H1 (cell line): ENCODE measurements at regions not wholly inside any gene's neighbourhood (a gene's known extent, or its start where the extent isn't known, plus 50 kb on each side); places are given as distances from the start of the nearest gene placed in this dataset.

Source experiments
- BACH1 ChIP-seq: IDR thresholded peaks from 2 replicates; pipeline ENCODE4 v1.6.1; 2012; ENCODE audit warnings: low read length, improper control_type of control experiment
- JUN ChIP-seq: IDR thresholded peaks from 2 replicates; pipeline ENCODE4 v1.6.1; 2011; ENCODE audit warnings: low read depth, mild to moderate bottlenecking, improper control_type of control experiment, low read length
- KDM1A ChIP-seq: fragments of 200-600, 300-600 bp; sonication (generic); IDR thresholded peaks from 2 replicates; pipeline ENCODE4 v1.7.1; 2016; ENCODE audit warnings: mild to moderate bottlenecking, low read length, borderline replicate concordance
- KDM5A ChIP-seq: fragments of 200-600 bp; IDR thresholded peaks from 2 replicates; pipeline ENCODE4 v1.7.1; 2012; ENCODE audit warnings: mild to moderate bottlenecking, low read length, inconsistent platforms, mixed read lengths
- NRF1 ChIP-seq: IDR thresholded peaks from 2 replicates; pipeline ENCODE4 v1.6.1; 2011; ENCODE audit warnings: mild to moderate bottlenecking, low read depth, low read length, improper control_type of control experiment
- POLR2A ChIP-seq, 2 experiments: IDR thresholded peaks; 1 replicate in 1 of 2; 2 replicates in 1 of 2; pipeline ENCODE4 v1.6.1; 2011; ENCODE audit warnings: low read depth in 2 of 2, low read length in 2 of 2, mild to moderate bottlenecking in 2 of 2; ENCODE audit errors: control extremely low read depth in 1 of 2
- RNF2 ChIP-seq: fragments of 200-900, 300-1000 bp; sonication (generic); IDR thresholded peaks from 2 replicates; pipeline ENCODE4 v1.7.1; 2016; ENCODE audit warnings: borderline replicate concordance, low read depth, mild to moderate bottlenecking, antibody characterized with exemption, low read length; ENCODE audit not compliant: poor library complexity, severe bottlenecking; ENCODE audit errors: missing control alignments
- SIRT6 ChIP-seq: IDR thresholded peaks from one replicate; pipeline ENCODE4 v1.7.1; 2012; ENCODE audit warnings: low read length, inconsistent platforms
- SIX5 ChIP-seq: IDR thresholded peaks from 2 replicates; pipeline ENCODE4 v1.6.1; 2011; ENCODE audit warnings: mild to moderate bottlenecking, low read depth, low read length
- SP4 ChIP-seq: IDR thresholded peaks from 2 replicates; pipeline ENCODE4 v1.6.1; 2012; ENCODE audit warnings: low read length, inconsistent platforms
- TAF7 ChIP-seq: optimal IDR thresholded peaks from 2 replicates; pipeline ENCODE3; 2011; ENCODE audit warnings: low read depth, mild to moderate bottlenecking, inconsistent platforms, low read length, moderate library complexity, borderline replicate concordance
- TF ChIP-seq, protein P1 (sequence below): fragments of 300-600 bp; sonication (generic); IDR thresholded peaks from 2 replicates; pipeline ENCODE4 v1.7.1; 2012; ENCODE audit warnings: low read length, moderate library complexity, mild to moderate bottlenecking, inconsistent platforms; ENCODE audit not compliant: insufficient replicate concordance

DNA sequence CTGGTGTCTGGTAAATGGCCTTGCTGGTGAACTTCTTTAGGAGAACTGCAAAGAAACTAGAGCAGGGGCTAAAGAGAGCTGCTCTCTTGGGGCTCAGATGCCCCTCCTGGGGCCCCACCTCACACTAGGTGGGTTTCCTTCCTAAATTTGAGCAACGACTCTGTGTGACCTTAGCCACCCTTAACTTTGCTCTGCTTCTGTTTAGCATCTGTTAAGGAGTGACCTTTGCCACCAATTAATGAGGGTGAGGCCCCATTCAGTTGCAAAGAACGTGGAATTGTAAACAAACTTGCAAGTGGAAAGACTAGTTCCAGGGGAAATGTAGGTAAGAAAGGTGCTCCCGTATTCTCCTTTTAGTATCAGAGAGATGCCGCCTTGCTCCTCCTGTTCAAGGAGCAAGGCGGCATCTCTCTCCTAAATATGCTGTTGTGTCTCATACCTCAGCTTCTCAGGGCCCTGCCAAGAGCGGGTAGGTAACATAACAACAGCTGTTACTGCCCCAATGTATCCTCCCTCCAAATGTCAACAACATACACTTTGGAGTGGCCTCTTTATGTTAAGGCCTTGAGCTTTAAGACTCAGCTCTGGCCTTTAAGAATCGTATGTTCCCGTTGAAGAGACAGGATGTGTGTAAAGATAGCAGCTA is 77.6 kb upstream of the FUT8 start (continued):
- TF ChIP-seq, protein P1, sequence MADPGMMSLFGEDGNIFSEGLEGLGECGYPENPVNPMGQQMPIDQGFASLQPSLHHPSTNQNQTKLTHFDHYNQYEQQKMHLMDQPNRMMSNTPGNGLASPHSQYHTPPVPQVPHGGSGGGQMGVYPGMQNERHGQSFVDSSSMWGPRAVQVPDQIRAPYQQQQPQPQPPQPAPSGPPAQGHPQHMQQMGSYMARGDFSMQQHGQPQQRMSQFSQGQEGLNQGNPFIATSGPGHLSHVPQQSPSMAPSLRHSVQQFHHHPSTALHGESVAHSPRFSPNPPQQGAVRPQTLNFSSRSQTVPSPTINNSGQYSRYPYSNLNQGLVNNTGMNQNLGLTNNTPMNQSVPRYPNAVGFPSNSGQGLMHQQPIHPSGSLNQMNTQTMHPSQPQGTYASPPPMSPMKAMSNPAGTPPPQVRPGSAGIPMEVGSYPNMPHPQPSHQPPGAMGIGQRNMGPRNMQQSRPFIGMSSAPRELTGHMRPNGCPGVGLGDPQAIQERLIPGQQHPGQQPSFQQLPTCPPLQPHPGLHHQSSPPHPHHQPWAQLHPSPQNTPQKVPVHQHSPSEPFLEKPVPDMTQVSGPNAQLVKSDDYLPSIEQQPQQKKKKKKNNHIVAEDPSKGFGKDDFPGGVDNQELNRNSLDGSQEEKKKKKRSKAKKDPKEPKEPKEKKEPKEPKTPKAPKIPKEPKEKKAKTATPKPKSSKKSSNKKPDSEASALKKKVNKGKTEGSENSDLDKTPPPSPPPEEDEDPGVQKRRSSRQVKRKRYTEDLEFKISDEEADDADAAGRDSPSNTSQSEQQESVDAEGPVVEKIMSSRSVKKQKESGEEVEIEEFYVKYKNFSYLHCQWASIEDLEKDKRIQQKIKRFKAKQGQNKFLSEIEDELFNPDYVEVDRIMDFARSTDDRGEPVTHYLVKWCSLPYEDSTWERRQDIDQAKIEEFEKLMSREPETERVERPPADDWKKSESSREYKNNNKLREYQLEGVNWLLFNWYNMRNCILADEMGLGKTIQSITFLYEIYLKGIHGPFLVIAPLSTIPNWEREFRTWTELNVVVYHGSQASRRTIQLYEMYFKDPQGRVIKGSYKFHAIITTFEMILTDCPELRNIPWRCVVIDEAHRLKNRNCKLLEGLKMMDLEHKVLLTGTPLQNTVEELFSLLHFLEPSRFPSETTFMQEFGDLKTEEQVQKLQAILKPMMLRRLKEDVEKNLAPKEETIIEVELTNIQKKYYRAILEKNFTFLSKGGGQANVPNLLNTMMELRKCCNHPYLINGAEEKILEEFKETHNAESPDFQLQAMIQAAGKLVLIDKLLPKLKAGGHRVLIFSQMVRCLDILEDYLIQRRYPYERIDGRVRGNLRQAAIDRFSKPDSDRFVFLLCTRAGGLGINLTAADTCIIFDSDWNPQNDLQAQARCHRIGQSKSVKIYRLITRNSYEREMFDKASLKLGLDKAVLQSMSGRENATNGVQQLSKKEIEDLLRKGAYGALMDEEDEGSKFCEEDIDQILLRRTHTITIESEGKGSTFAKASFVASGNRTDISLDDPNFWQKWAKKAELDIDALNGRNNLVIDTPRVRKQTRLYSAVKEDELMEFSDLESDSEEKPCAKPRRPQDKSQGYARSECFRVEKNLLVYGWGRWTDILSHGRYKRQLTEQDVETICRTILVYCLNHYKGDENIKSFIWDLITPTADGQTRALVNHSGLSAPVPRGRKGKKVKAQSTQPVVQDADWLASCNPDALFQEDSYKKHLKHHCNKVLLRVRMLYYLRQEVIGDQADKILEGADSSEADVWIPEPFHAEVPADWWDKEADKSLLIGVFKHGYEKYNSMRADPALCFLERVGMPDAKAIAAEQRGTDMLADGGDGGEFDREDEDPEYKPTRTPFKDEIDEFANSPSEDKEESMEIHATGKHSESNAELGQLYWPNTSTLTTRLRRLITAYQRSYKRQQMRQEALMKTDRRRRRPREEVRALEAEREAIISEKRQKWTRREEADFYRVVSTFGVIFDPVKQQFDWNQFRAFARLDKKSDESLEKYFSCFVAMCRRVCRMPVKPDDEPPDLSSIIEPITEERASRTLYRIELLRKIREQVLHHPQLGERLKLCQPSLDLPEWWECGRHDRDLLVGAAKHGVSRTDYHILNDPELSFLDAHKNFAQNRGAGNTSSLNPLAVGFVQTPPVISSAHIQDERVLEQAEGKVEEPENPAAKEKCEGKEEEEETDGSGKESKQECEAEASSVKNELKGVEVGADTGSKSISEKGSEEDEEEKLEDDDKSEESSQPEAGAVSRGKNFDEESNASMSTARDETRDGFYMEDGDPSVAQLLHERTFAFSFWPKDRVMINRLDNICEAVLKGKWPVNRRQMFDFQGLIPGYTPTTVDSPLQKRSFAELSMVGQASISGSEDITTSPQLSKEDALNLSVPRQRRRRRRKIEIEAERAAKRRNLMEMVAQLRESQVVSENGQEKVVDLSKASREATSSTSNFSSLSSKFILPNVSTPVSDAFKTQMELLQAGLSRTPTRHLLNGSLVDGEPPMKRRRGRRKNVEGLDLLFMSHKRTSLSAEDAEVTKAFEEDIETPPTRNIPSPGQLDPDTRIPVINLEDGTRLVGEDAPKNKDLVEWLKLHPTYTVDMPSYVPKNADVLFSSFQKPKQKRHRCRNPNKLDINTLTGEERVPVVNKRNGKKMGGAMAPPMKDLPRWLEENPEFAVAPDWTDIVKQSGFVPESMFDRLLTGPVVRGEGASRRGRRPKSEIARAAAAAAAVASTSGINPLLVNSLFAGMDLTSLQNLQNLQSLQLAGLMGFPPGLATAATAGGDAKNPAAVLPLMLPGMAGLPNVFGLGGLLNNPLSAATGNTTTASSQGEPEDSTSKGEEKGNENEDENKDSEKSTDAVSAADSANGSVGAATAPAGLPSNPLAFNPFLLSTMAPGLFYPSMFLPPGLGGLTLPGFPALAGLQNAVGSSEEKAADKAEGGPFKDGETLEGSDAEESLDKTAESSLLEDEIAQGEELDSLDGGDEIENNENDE: peak; percentile 83
- TF ChIP-seq JUN (no peak), RNF2 (no peak), NRF1 (no peak), TAF7 (no peak), BACH1 (peak; percentile 33; the same call in 1 of the 2 replicates), KDM1A (no peak), SP4 (no peak), POLR2A (IDR thresholded peaks at IDR 0.05; ENCODE audit: control extremely low read depth in 1 of 2, low read depth in 2 of 2, low read length in 2 of 2) (no peak), KDM5A (no peak), SIX5 (no peak), SIRT6 (no peak)
